Iris pigment epithelial cell (primary cell): ENCODE measurements at regions not wholly inside any gene's neighbourhood (a gene's known extent, or its start where the extent isn't known, plus 50 kb on each side); places are given as distances from the start of the nearest gene placed in this dataset.
"Not testable (repeated sequence)": the region's sequence is repeated elsewhere in the genome, so short reads cannot be mapped to it uniquely, and the experiment has no call there.

ENCODE experiments used
- DNase-seq: peaks from one replicate; pipeline ENCODE4 v3.0.0-alpha.2; 2011; ENCODE audit warnings: low read depth

DNA sequence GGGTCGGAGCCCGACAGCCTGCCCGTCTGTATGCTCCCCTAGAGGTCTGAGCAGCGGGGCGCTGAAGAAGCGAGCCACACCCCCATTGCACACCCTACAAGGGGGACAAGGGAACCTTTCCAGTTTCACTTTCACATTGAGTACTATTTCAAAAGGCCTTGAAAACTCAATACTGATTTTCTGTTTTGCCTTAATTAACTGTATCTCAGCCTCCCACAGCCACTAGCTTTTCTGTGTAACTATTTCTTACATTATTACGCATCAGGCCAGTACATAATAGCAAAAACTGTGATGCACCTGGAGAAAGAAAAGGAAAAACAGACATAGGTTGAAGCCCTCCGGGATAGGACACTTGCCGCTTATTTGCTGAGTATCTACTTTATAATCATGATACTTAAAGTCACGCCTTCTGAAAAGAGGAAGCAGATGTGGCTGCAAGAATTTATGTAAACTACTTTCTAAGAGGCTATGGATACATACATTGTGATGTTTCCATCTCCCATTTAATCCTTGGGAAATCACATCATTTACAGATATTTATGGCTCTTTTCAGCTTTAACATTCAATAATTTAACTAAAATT lies 1719.5 kb downstream of the MRPL39 start:
- no peak for DNase-seq

- no peak for DNase-seq
Observed at GRCh38 chr21:23886828-23887724, 1720.2 kb downstream of the MRPL39 start.

DNA sequence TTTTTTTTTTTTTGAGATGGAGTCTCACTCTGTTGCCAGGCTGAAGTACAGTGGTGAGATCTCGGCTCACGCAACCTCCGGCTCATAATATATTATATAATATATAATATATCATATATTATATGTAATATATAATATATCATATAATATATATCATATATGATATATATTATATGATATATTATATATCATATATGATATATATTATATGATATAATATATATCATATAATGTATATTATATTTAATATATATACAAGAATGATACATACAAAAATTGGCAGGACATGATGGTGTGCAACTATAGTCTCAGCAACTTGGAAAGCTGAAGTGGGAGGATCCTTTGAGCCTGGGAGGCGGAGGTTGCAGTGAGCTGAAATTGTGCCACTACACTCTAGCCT lies 1725.5 kb downstream of the MRPL39 start:
- no peak for DNase-seq

DNA sequence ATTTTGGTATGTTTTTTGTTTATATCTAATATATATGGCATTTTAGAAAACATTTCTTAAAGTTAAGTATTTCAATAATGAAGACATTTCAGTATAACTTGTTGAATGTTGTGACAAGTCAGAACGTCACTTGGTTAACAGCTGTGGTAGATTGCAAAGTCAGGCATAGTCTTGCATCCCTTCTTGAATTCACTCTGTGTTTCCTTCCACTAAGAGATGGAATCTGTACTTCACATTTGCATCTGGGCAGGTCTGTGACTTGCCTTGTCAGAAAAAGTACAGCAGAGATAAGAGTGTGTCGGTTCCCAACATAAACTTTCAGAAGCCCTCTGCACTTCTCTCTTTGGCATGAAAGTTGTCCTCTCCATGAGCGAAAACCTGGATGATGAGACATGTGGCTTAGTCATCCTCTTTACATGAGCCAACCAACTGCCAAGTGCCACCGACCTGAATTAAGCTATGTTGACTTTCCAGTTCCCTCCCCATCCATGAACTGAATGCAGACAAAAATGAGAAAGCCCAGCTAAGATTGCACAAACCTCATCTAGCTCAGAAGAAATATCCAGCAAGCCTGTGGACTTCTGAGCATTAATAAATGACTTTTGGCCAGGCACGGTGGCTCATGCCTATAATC lies 1730.2 kb downstream of the MRPL39 start:
- no peak for DNase-seq

- no peak for DNase-seq
Observed at GRCh38 chr21:23874271-23874670, 1733.0 kb downstream of the MRPL39 start.

GRCh38 chr21:23861911-23862504 lies 1745.3 kb downstream of the MRPL39 start:
- no peak for DNase-seq

- DNase-seq = no peak
Observed at GRCh38 chr21:23858878-23859277, 1748.4 kb downstream of the MRPL39 start.

DNA sequence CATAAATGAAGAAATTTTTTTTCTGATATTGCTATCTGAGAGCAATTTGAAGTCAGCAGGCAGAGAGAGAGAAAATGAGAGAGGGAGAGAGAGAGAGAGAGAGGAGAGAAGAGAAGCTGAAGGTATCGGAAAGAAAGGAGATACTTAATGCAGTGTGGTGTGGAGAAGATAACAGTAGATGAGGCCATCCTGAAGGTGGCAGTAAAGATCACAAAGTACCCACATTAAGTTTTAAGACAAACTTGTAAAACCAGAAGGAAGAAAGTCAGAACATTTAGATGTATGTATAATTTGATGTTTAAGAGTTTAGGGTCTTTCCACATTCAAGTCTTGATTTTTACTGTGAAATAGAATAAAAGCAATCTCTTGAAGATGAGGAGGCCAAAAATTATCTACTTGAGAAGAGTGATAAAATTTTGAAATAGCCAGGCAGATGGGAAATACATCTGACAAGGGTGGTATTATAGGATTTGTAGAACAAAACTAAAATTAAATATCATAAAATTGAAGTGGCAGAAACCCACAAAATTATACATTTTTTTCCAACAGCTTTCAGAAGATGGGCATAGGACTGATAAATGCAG lies 1753.4 kb downstream of the MRPL39 start:
- peak; percentile 15 for DNase-seq

GRCh38 chr21:23837564-23837963 lies 1769.7 kb downstream of the MRPL39 start:
- DNase-seq = no peak

DNA sequence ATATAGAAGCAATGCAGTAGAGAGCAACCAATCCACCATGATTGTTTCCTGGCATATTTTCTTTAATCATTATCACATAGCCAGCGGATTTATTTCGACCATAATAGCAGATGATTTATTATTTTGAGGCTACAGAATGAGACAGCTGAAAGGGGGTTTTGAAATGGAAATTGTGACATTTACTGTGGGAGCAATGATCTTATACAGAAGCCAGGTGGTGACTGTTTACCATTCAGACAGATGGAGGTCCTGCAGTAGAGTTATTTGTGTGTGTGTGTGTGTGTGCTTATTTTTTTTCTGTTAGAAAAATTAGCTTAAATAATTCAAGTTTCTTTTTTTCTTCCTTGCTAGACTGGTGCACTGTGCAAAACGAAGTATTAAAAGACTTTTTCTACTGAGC lies 1784.5 kb downstream of the MRPL39 start:
- no peak for DNase-seq

- DNase-seq = no peak
Observed at GRCh38 chr21:23817337-23817736, 1789.9 kb downstream of the MRPL39 start.

GRCh38 chr21:23812485-23812884 lies 1794.8 kb downstream of the MRPL39 start:
- no peak for DNase-seq

GRCh38 chr21:23811805-23812204 lies 1795.5 kb downstream of the MRPL39 start:
- no peak for DNase-seq

GRCh38 chr21:23809573-23809972 lies 1797.7 kb downstream of the MRPL39 start:
- no peak for DNase-seq

GRCh38 chr21:23806966-23807548 lies 1800.2 kb downstream of the MRPL39 start:
- not testable (repeated sequence) for DNase-seq

DNA sequence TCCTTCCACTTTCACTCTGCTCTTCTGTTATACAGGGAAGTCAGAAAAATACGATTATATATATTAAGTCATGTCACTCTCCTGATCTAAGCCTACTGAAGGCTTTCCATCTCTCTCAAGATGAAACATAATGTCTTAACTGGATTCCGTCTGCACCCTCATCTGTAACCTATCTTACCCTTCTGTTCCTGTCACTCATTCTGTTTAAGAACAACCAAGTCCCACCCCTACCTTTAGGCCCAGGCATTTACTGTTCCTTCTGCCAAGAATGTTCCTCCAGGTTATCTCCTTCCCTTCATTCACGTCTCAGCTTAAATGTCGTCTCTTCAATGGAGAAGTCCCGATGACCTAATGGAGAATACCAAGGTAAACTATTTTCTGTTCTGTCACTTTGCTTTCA lies 1802.4 kb downstream of the MRPL39 start:
- DNase-seq = no peak

DNA sequence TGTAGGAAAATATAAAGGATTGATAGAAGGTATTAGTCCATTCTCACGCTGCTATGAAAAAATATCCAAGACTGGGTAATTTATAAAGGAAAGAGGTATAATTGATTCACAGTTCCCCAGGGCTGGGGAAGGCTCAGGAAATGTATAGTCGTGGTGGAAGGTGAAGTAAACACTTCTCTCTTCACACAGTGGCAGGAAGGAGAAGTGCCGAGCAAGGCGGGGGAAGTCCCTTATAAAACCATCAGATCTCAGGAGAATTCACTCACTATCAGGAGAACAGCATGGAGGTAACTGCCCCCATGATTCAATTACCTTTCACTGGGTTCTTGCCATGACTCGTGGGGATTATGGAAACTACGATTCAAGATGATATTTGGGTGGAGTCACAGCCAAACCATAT lies 1806.0 kb downstream of the MRPL39 start:
- no peak for DNase-seq

- no peak for DNase-seq
Observed at GRCh38 chr21:23799376-23799775, 1807.9 kb downstream of the MRPL39 start.

DNA sequence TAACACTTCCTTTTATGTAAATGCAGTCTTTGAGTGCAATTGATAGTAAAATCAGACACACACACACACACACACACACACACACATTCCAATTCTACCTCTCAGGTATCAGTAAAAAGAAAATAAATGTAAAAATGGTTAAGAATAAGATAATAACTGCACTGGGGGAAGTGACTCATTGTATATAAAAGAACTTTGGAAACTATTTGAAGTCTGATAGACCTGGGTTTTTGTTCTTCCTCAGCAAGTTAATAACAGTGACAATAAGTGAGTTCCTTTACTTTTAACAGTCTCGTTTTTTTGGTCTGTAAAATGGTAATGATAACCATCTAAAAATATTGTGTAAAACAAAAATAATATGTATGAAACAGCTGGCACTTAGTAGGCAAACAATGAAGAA lies 1815.0 kb downstream of the MRPL39 start:
- no peak for DNase-seq

DNA sequence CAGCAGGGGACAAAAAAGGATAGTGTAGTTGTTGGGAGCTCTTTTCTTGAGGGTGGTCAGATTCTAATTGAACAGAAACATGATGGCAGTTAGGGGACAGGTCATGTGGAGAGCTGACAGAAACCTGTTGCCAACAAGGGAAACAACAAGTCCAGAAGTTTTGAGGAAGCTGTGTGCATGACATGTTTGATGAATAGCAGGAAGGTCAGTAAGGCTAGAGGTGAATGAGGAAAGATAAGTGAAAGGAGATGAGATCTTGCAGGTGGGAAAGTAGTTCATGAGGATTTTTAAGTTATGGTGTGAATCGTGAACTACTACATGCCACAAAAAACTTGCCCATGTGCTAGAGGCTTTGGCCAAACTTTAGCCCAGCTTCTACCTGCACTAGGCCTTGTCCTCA lies 1817.4 kb downstream of the MRPL39 start:
- no peak for DNase-seq

GRCh38 chr21:23780326-23780725 lies 1827.0 kb downstream of the MRPL39 start:
- no peak for DNase-seq

- no peak for DNase-seq
Observed at GRCh38 chr21:23743821-23744220, 1863.5 kb downstream of the MRPL39 start.
